Thoracic aorta (tissue), 2 donors: ENCODE measurements at regions not wholly inside any gene's neighbourhood (a gene's known extent, or its start where the extent isn't known, plus 50 kb on each side); places are given as distances from the start of the nearest gene placed in this dataset.

Experiments used
- ATAC-seq: fragments of 150-250 bp; one replicate; pipeline ENCODE4 v1.8.0; 2017; ENCODE audit warnings: low read depth; ENCODE audit not compliant: insufficient number of reproducible peaks, low FRiP score
- DNase-seq: peaks from one replicate; pipeline ENCODE4 v3.0.0-alpha.2; 2020; ENCODE audit warnings: low spot score
- H3K27ac ChIP-seq, 2 donors: fragments of 200-600 bp; sonication (generic); 1 replicate in 1 of 2; 2 replicates in 1 of 2; pipeline ENCODE4 v1.5.1; 2016; ENCODE audit warnings: mild to moderate bottlenecking in 2 of 2, moderate library complexity in 2 of 2
- H3K27me3 ChIP-seq: fragments of 200-600 bp; sonication (generic); replicated peaks from 2 replicates; pipeline ENCODE4 v1.6.0; 2016; ENCODE audit warnings: mild to moderate bottlenecking; ENCODE audit not compliant: insufficient read depth
- H3K36me3 ChIP-seq: fragments of 200-600 bp; sonication (generic); one replicate; pipeline ENCODE4 v1.5.1; 2016
- H3K4me1 ChIP-seq, 2 donors: fragments of 200-600 bp; sonication (generic); 1 replicate in 1 of 2; 2 replicates in 1 of 2; pipeline versions ENCODE4 v1.5.1 to v1.6.0; 2016; ENCODE audit warnings: low read depth in 2 of 2, mild to moderate bottlenecking in 1 of 2; ENCODE audit not compliant: control insufficient read depth in 1 of 2
- H3K4me3 ChIP-seq: fragments of 200-600 bp; sonication (generic); 2 replicates; pipeline ENCODE4 v1.5.1; 2016; ENCODE audit warnings: mild to moderate bottlenecking
- H3K9me3 ChIP-seq: fragments of 200-600 bp; sonication (generic); 2 replicates; pipeline ENCODE4 v1.5.1; 2016
- CTCF ChIP-seq: fragments of 200-600 bp; sonication (generic); IDR thresholded peaks from one replicate; pipeline ENCODE4 v1.5.1; 2019; ENCODE audit warnings: antibody characterized with exemption

- no peak for TF ChIP-seq CTCF
- Histone ChIP-seq H3K9me3 (no peaks in the 10 kb centered on the region), H3K36me3 (no peaks in the 10 kb centered on the region), H3K4me3 (no peak overlapping the region), H3K4me1 (no peaks in the 10 kb centered on the region), H3K27ac (no peak overlapping the region), H3K27me3 (no peaks in the 10 kb centered on the region)
- ATAC-seq (no peak), DNase-seq (no peak)
Observed at GRCh38 chr7:42475082-42475481, 238.1 kb upstream of the GLI3 start.

- DNase-seq (no peak), ATAC-seq (no peak)
- TF ChIP-seq CTCF = no peak
Observed at GRCh38 chr7:42473099-42473498, 236.1 kb upstream of the GLI3 start.

GRCh38 chr7:42471573-42472174 lies 234.7 kb upstream of the GLI3 start:
- no peaks in the 10 kb centered on the region for H3K27me3 ChIP-seq
- H3K36me3 ChIP-seq = no peaks in the 10 kb centered on the region
- no peaks in the 10 kb centered on the region for H3K4me1 ChIP-seq
- DNase-seq (no peak), ATAC-seq (no peak)
- no peak for TF ChIP-seq CTCF
- no peak overlapping the region for H3K4me3 ChIP-seq
- no peak overlapping the region for H3K27ac ChIP-seq
- no peaks in the 10 kb centered on the region for H3K9me3 ChIP-seq

More at GRCh38 chr7:42473099-42473498, 236.1 kb upstream of the GLI3 start:
- no peaks in the 10 kb centered on the region for H3K4me1 ChIP-seq
- H3K27ac ChIP-seq = no peak overlapping the region
- no peaks in the 10 kb centered on the region for H3K36me3 ChIP-seq
- H3K9me3 ChIP-seq = no peaks in the 10 kb centered on the region
- H3K4me3 ChIP-seq = no peak overlapping the region
- H3K27me3 ChIP-seq = no peaks in the 10 kb centered on the region

GRCh38 chr7:42469341-42469740 lies 232.3 kb upstream of the GLI3 start:
- DNase-seq (no peak), ATAC-seq (no peak)
- H3K36me3 ChIP-seq = no peaks in the 10 kb centered on the region
- H3K27ac ChIP-seq = no peak overlapping the region
- no peaks in the 10 kb centered on the region for H3K4me1 ChIP-seq
- no peaks in the 10 kb centered on the region for H3K27me3 ChIP-seq
- H3K9me3 ChIP-seq = no peaks in the 10 kb centered on the region
- no peak overlapping the region for H3K4me3 ChIP-seq
- no peak for TF ChIP-seq CTCF

GRCh38 chr7:42468471-42468870 lies 231.5 kb upstream of the GLI3 start:
- no peaks in the 10 kb centered on the region for H3K9me3 ChIP-seq
- no peak overlapping the region for H3K27ac ChIP-seq
- TF ChIP-seq CTCF = no peak
- no peaks in the 10 kb centered on the region for H3K27me3 ChIP-seq
- no peaks in the 10 kb centered on the region for H3K4me1 ChIP-seq
- H3K36me3 ChIP-seq = no peaks in the 10 kb centered on the region
- DNase-seq = no peak
- H3K4me3 ChIP-seq = no peak overlapping the region
- ATAC-seq = no peak
